HCT116 (cell line): ENCODE measurements at regions not wholly inside any gene's neighbourhood (a gene's known extent, or its start where the extent isn't known, plus 50 kb on each side); places are given as distances from the start of the nearest gene placed in this dataset.

Source experiments
- ATAC-seq: fragments of 200-7000 bp; cut with Tn5 transposase; 2 replicates; pipeline ENCODE4 v1.9.1; 2020; ENCODE audit warnings: mild to moderate bottlenecking, moderate library complexity
- BruUV-seq: library from RNA; stranded (reverse); fragments of 400-500 nt; replicated peaks from 2 replicates; lab custom pipeline; 2021; lab: Mats Ljungman, UMichigan
- CTCF ChIA-PET: fragments of 300-600 bp; sonication (Branson Sonifier 250); formaldehyde crosslinking; loops from one replicate; lab custom pipeline; 2021; ENCODE audit warnings: antibody characterized with exemption; lab: Charles Lee
- POLR2A ChIA-PET: fragments of 300-600, 350-600 bp; sonication (Branson Sonifier 250); formaldehyde crosslinking; loops from one replicate; lab custom pipeline; 2021; ENCODE audit warnings: antibody characterized with exemption; lab: Charles Lee
- RAD21 ChIA-PET, 2 experiments: fragments of 300-600 bp; sonication (Branson Sonifier 250); formaldehyde crosslinking; loops; one replicate each; lab custom pipeline; 2023; ENCODE audit warnings: low total read pairs in 2 of 2; ENCODE audit not compliant: uncharacterized antibody in 2 of 2, unreplicated experiment in 2 of 2, low non-redundant PET in 1 of 2; lab: Charles Lee
- DNase-seq: peaks from one replicate; pipeline ENCODE4 v3.0.0-alpha.2; 2010; ENCODE audit warnings: low read depth, low spot score
- H2AFZ ChIP-seq: fragments of 200-600 bp; shearing (Covaris generic), sonication (generic); 2 replicates; pipeline ENCODE4 v1.6.1; 2017; ENCODE audit warnings: low read depth, mixed run types, mixed read lengths, antibody characterized with exemption, low read length; ENCODE audit not compliant: poor library complexity, severe bottlenecking
- H3K27ac ChIP-seq: 2 replicates; pipeline ENCODE4 v1.5.1; 2012; ENCODE audit warnings: low read depth, low read length
- H3K27me3 ChIP-seq: fragments of 200-600 bp; sonication (generic); 2 replicates; pipeline ENCODE4 v1.6.1; 2016; ENCODE audit warnings: mixed run types, low read length, mixed read lengths; ENCODE audit not compliant: insufficient read depth
- H3K36me3 ChIP-seq, 2 experiments: fragments of 200-500 bp in 1 of 2; fragments of 200-600 bp in 1 of 2; sonication (Bioruptor generic) in 1 of 2; sonication (generic) in 1 of 2; 2 replicates each; pipeline versions ENCODE4 v1.5.1 to v1.6.1; 2014 to 2016; ENCODE audit warnings: low read length in 2 of 2, inconsistent platforms in 1 of 2, mixed read lengths in 1 of 2, mixed run types in 1 of 2; ENCODE audit not compliant: insufficient read depth in 2 of 2, control insufficient read depth in 1 of 2
- H3K4me1 ChIP-seq, 2 experiments: fragments of 200-600 bp in 1 of 2; sonication (generic) in 1 of 2; 2 replicates each; pipeline versions ENCODE4 v1.5.1 to v1.6.1; 2012 to 2017; ENCODE audit warnings: low read length in 2 of 2, inconsistent platforms in 1 of 2, mild to moderate bottlenecking in 1 of 2, mixed read lengths in 1 of 2, mixed run types in 1 of 2, moderate library complexity in 1 of 2; ENCODE audit not compliant: insufficient read depth in 2 of 2, control insufficient read depth in 1 of 2
- H3K4me2 ChIP-seq: fragments of 200-600 bp; sonication (generic); 2 replicates; pipeline ENCODE4 v1.6.1; 2017; ENCODE audit warnings: mixed run types, low read length, mixed read lengths
- H3K4me3 ChIP-seq, 2 experiments: fragments of 200-600 bp in 1 of 2; sonication (generic) in 1 of 2; replicated peaks in 1 of 2; 2 replicates each; pipeline ENCODE4 v1.5.1; 2011 to 2016; ENCODE audit warnings: low read length in 2 of 2, control low read depth in 1 of 2, low read depth in 1 of 2, mild to moderate bottlenecking in 1 of 2, mixed read lengths in 1 of 2, mixed run types in 1 of 2
- H3K79me2 ChIP-seq: fragments of 200-600 bp; sonication (generic); 2 replicates; pipeline ENCODE4 v1.6.1; 2017; ENCODE audit warnings: mild to moderate bottlenecking, mixed run types, low read length, moderate library complexity, mixed read lengths; ENCODE audit not compliant: insufficient read depth
- H3K9ac ChIP-seq: fragments of 200-600 bp; sonication (generic); 2 replicates; pipeline ENCODE4 v1.6.1; 2016; ENCODE audit warnings: low read length, mixed read lengths
- H3K9me2 ChIP-seq: fragments of 200-600 bp; sonication (generic), shearing (Covaris generic); 2 replicates; pipeline ENCODE4 v1.6.1; 2017; ENCODE audit warnings: mixed run types, mild to moderate bottlenecking, moderate library complexity; ENCODE audit not compliant: insufficient read depth
- H3K9me3 ChIP-seq, 2 experiments: fragments of 200-500 bp in 1 of 2; fragments of 200-600 bp in 1 of 2; sonication (Bioruptor generic) in 1 of 2; sonication (generic) in 1 of 2; 2 replicates each; pipeline ENCODE4 v1.6.1; 2014 to 2017; ENCODE audit warnings: low read length in 2 of 2, mixed read lengths in 2 of 2, inconsistent platforms in 1 of 2, low read depth in 1 of 2, mild to moderate bottlenecking in 1 of 2, mixed run types in 1 of 2, moderate library complexity in 1 of 2; ENCODE audit not compliant: control insufficient read depth in 1 of 2, insufficient read depth in 1 of 2
- H4K20me1 ChIP-seq: fragments of 200-600 bp; sonication (generic), shearing (Covaris generic); 2 replicates; pipeline ENCODE4 v1.6.1; 2017; ENCODE audit warnings: mixed run types, mild to moderate bottlenecking, moderate library complexity; ENCODE audit not compliant: insufficient read depth
- ATF3 ChIP-seq: IDR thresholded peaks from 2 replicates; pipeline ENCODE4 v1.6.1; 2012
- EZH2phosphoT487 ChIP-seq: fragments of 200-600 bp; IDR thresholded peaks from 2 replicates; pipeline ENCODE4 v1.6.1; 2018; ENCODE audit warnings: antibody characterized with exemption, borderline replicate concordance
- MAX ChIP-seq: IDR thresholded peaks from 2 replicates; pipeline ENCODE4 v1.6.1; 2012
- POLR2AphosphoS5 ChIP-seq: IDR thresholded peaks from 2 replicates; pipeline ENCODE4 v1.6.1; 2011; ENCODE audit warnings: mild to moderate bottlenecking, low read depth, low read length, moderate library complexity
- RAD21 ChIP-seq: IDR thresholded peaks from 2 replicates; pipeline ENCODE4 v1.6.1; 2012; ENCODE audit warnings: low read depth, mild to moderate bottlenecking
- YY1 ChIP-seq: IDR thresholded peaks from 2 replicates; pipeline ENCODE4 v1.6.1; 2011; ENCODE audit warnings: low read length, low read depth, moderate library complexity, mild to moderate bottlenecking; ENCODE audit not compliant: insufficient replicate concordance; ENCODE audit errors: extremely low read depth
- ZBTB33 ChIP-seq: IDR thresholded peaks from 2 replicates; pipeline ENCODE4 v1.6.1; 2011; ENCODE audit warnings: mild to moderate bottlenecking, low read length, moderate library complexity; ENCODE audit not compliant: insufficient replicate concordance; ENCODE audit errors: extremely low read depth
- ZNF274 ChIP-seq: fragments of 200-500 bp; sonication (Bioruptor generic); IDR thresholded peaks from 2 replicates; pipeline ENCODE4 v1.6.1; 2014; ENCODE audit warnings: mild to moderate bottlenecking, low read depth, low read length, inconsistent platforms
- intact Hi-C: fragments of 100-400 bp; cut with micrococcal nuclease; formaldehyde crosslinking; loops from 2 replicates; pipeline ENCODE4 v1.10.0; 2022

GRCh38 chr1:112341986-112342385 lies 54.0 kb upstream of the CTTNBP2NL start:
- H3K9me3 ChIP-seq, result no peaks in the 10 kb centered on the region
- no peaks in the 10 kb centered on the region for H4K20me1 ChIP-seq
- no peak overlapping the region for H3K27ac ChIP-seq
- RAD21 ChIA-PET, result no interaction called here
- CTCF ChIA-PET, result interaction anchor here (1.4 kb wide), 1 partner anchor 374 kb away, joined by 3 read pairs; no protein-coding TSS in a partner anchor
- DNase-seq, result no peak
- POLR2A ChIA-PET, result no interaction called here
- no peak overlapping the region for H3K4me3 ChIP-seq
- no peak for ATAC-seq
- H3K9me2 ChIP-seq, result no peaks in the 10 kb centered on the region
- peaks cover 0 to 4% of the 10 kb centered on the region in 2 experiments; a peak in 2 of 4 replicates for H3K4me1 ChIP-seq
- H2AFZ ChIP-seq, result no peak overlapping the region
- peaks cover 31% of the 10 kb centered on the region; the same call in 1 of the 2 replicates for H3K27me3 ChIP-seq
- no TSS peak for BruUV-seq
- no peak overlapping the region for H3K9ac ChIP-seq
- intact Hi-C loops, result no loop called here
- H3K36me3 ChIP-seq, result no peaks in the 10 kb centered on the region
- no peak overlapping the region for H3K4me2 ChIP-seq
- TF ChIP-seq YY1 (no peak), ZBTB33 (no peak), ATF3 (no peak), MAX (no peak)
- H3K79me2 ChIP-seq, result no peaks in the 10 kb centered on the region

- Histone ChIP-seq H3K4me3 (no peak overlapping the region), H3K9ac (no peak overlapping the region), H3K4me1 (no peaks in the 10 kb centered on the region), H3K4me2 (no peak overlapping the region), H3K27ac (no peak overlapping the region), H2AFZ (no peak overlapping the region), H3K79me2 (no peaks in the 10 kb centered on the region), H3K27me3 (peaks cover 31% of the 10 kb centered on the region; the same call in 1 of the 2 replicates), H3K9me3 (no peaks in the 10 kb centered on the region), H3K36me3 (no peaks in the 10 kb centered on the region), H4K20me1 (no peaks in the 10 kb centered on the region), H3K9me2 (no peaks in the 10 kb centered on the region)
- ATAC-seq (no peak), DNase-seq (no peak)
- POLR2A ChIA-PET, result no interaction called here
- RAD21 ChIA-PET, result no interaction called here
- no TSS peak for BruUV-seq
- intact Hi-C loops, result no loop called here
- CTCF ChIA-PET, result interaction anchor here (1.1 to 1.4 kb wide), 2 partner anchors 17 to 373 kb away, joined by 3 read pairs; no protein-coding TSS in a partner anchor
- TF ChIP-seq RAD21, result no peak
- no peak for TF ChIP-seq ZNF274
- no peak for TF ChIP-seq POLR2AphosphoS5
- no peak for TF ChIP-seq EZH2phosphoT487
Measured at GRCh38 chr1:112342558-112342957, 53.5 kb upstream of the CTTNBP2NL start.
